ENCODE measurements at regions not wholly inside any gene's neighbourhood (a gene's known extent, or its start where the extent isn't known, plus 50 kb on each side); places are given as distances from the start of the nearest gene placed in this dataset.

- no peak for DNase-seq
Observed at GRCh38 chr2:41705634-41706033, 342.2 kb upstream of the PKDCC start.

GRCh38 chr2:41706286-41706685 is 341.5 kb upstream of the PKDCC start:
- DNase-seq, result no peak

- DNase-seq, result no peak
Observed at GRCh38 chr2:41707790-41708451, 339.9 kb upstream of the PKDCC start.

- no peak for DNase-seq
Observed at GRCh38 chr2:41709702-41710599, 337.9 kb upstream of the PKDCC start.

GRCh38 chr2:41710944-41711343 is 336.9 kb upstream of the PKDCC start:
- no peak for DNase-seq

- no peak for DNase-seq
Observed at GRCh38 chr2:41711736-41712135, 336.1 kb upstream of the PKDCC start.

- DNase-seq, result no peak
Observed at GRCh38 chr2:41716497-41716896, 331.3 kb upstream of the PKDCC start.

- no peak for DNase-seq
Observed at GRCh38 chr2:41717839-41718238, 330.0 kb upstream of the PKDCC start.

- DNase-seq, result no peak
Observed at GRCh38 chr2:41718705-41719104, 329.1 kb upstream of the PKDCC start.

GRCh38 chr2:41719756-41720155 is 328.1 kb upstream of the PKDCC start:
- DNase-seq, result no peak

- DNase-seq, result no peak
Observed at GRCh38 chr2:41720331-41721251, 327.2 kb upstream of the PKDCC start.

GRCh38 chr2:41722668-41723369 is 325.0 kb upstream of the PKDCC start:
- no peak for DNase-seq

- no peak for DNase-seq
Observed at GRCh38 chr2:41723526-41723925, 324.3 kb upstream of the PKDCC start.

GRCh38 chr2:41724465-41724864 is 323.4 kb upstream of the PKDCC start:
- no peak for DNase-seq

GRCh38 chr2:41725901-41726300 is 321.9 kb upstream of the PKDCC start:
- no peak for DNase-seq

- DNase-seq, result no peak
Observed at GRCh38 chr2:41726364-41726763, 321.5 kb upstream of the PKDCC start.

- no peak for DNase-seq
Observed at GRCh38 chr2:41727152-41727551, 320.7 kb upstream of the PKDCC start.

GRCh38 chr2:41727711-41728110 is 320.1 kb upstream of the PKDCC start:
- DNase-seq, result no peak

GRCh38 chr2:41728788-41729338 is 319.0 kb upstream of the PKDCC start:
- no peak for DNase-seq

- DNase-seq, result no peak
Observed at GRCh38 chr2:41729800-41730364, 317.9 kb upstream of the PKDCC start.

GRCh38 chr2:41735006-41735405 is 312.8 kb upstream of the PKDCC start:
- DNase-seq, result no peak

GRCh38 chr2:41735476-41735875 is 312.3 kb upstream of the PKDCC start:
- no peak for DNase-seq
